Natural killer cell (primary cell): ENCODE measurements at regions not wholly inside any gene's neighbourhood (a gene's known extent, or its start where the extent isn't known, plus 50 kb on each side); places are given as distances from the start of the nearest gene placed in this dataset.
"Not testable (repeated sequence)": the region's sequence is repeated elsewhere in the genome, so short reads cannot be mapped to it uniquely, and the experiment has no call there.

Source experiments
- ATAC-seq, 3 donors: fragments of 150-1000 bp in 2 of 3; fragments of 200-7000 bp in 1 of 3; cut with Tn5 transposase; 1 replicate in 1 of 3; 2 replicates in 2 of 3; pipeline ENCODE4 v1.10.0; 2021; ENCODE audit warnings: mild to moderate bottlenecking in 2 of 3, moderate library complexity in 2 of 3
- DNase-seq, 2 donors: peaks; one replicate each; pipeline versions ENCODE4 v3.0.0 to v3.0.0-alpha.2; 2013 to 2021; ENCODE audit warnings: mixed read lengths in 1 of 2
- H3K27ac ChIP-seq: one replicate; pipeline ENCODE4 v1.5.1; 2013; ENCODE audit warnings: mild to moderate bottlenecking, low read length
- H3K27me3 ChIP-seq: one replicate; pipeline ENCODE4 v1.6.1; 2013; ENCODE audit warnings: low read length; ENCODE audit not compliant: control insufficient read depth, insufficient read depth
- H3K36me3 ChIP-seq: one replicate; pipeline ENCODE4 v1.6.1; 2013; ENCODE audit warnings: low read length; ENCODE audit not compliant: control insufficient read depth, insufficient read depth
- H3K4me1 ChIP-seq: one replicate; pipeline ENCODE4 v1.6.1; 2013; ENCODE audit warnings: low read length; ENCODE audit not compliant: control insufficient read depth, insufficient read depth
- H3K4me3 ChIP-seq: one replicate; pipeline ENCODE4 v1.5.1; 2013; ENCODE audit warnings: low read length
- H3K9me3 ChIP-seq: one replicate; pipeline ENCODE4 v1.6.1; 2013; ENCODE audit warnings: low read length; ENCODE audit not compliant: control insufficient read depth, insufficient read depth
- H3K27ac Mint-ChIP-seq, 2 donors: one replicate each; pipeline ENCODE4 v1.8.0; 2022; ENCODE audit warnings: mild to moderate bottlenecking in 2 of 2, mixed read lengths in 2 of 2, moderate library complexity in 1 of 2
- H3K27me3 Mint-ChIP-seq, 2 donors: one replicate each; pipeline ENCODE4 v1.8.0; 2022; ENCODE audit warnings: low read depth in 2 of 2, mixed read lengths in 2 of 2
- H3K36me3 Mint-ChIP-seq: one replicate; pipeline ENCODE4 v1.8.0; 2022; ENCODE audit warnings: mixed read lengths
- H3K4me1 Mint-ChIP-seq, 2 donors: one replicate each; pipeline ENCODE4 v1.8.0; 2022; ENCODE audit warnings: mixed read lengths in 2 of 2
- H3K4me3 Mint-ChIP-seq: one replicate; pipeline ENCODE4 v1.8.0; 2022; ENCODE audit warnings: mild to moderate bottlenecking, moderate library complexity, mixed read lengths
- H3K9me3 Mint-ChIP-seq, 2 donors: one replicate each; pipeline ENCODE4 v1.8.0; 2022; ENCODE audit warnings: mixed read lengths in 2 of 2
- WGBS: methylation state at CpG from one replicate; pipeline ENCODE4 v1.1.7; 2013; ENCODE audit warnings: missing lambda C conversion rate; ENCODE audit not compliant: insufficient coverage; 5-methylcytosine and 5-hydroxymethylcytosine counted together
- intact Hi-C: fragments of 100-400 bp; cut with micrococcal nuclease; formaldehyde crosslinking; loops from one replicate; pipeline ENCODE4 v1.14.2; 2022
- TF ChIP-seq, protein P1 (sequence below): fragments of 200-600 bp; IDR thresholded peaks from one replicate; pipeline ENCODE4 v1.8.0; 2022; ENCODE audit warnings: antibody characterized with exemption

- Mint-ChIP-seq H3K4me3 (no peak overlapping the region), H3K27ac (no peak overlapping the region), H3K27me3 (no peaks in the 10 kb centered on the region), H3K4me1 (no peaks in the 10 kb centered on the region), H3K9me3 (peaks cover 4 to 12% of the 10 kb centered on the region in 2 donors), H3K36me3 (no peaks in the 10 kb centered on the region)
- WGBS: 100% methylated on average over 1 of the region's 2 CpGs
- Histone ChIP-seq H3K27me3 (no peaks in the 10 kb centered on the region), H3K27ac (no peak overlapping the region), H3K4me3 (no peak overlapping the region), H3K36me3 (no peaks in the 10 kb centered on the region), H3K4me1 (no peaks in the 10 kb centered on the region), H3K9me3 (no peaks in the 10 kb centered on the region)
- intact Hi-C loops: no loop called here
- ATAC-seq (no peak), DNase-seq (no peak)
- TF ChIP-seq, protein P1, sequence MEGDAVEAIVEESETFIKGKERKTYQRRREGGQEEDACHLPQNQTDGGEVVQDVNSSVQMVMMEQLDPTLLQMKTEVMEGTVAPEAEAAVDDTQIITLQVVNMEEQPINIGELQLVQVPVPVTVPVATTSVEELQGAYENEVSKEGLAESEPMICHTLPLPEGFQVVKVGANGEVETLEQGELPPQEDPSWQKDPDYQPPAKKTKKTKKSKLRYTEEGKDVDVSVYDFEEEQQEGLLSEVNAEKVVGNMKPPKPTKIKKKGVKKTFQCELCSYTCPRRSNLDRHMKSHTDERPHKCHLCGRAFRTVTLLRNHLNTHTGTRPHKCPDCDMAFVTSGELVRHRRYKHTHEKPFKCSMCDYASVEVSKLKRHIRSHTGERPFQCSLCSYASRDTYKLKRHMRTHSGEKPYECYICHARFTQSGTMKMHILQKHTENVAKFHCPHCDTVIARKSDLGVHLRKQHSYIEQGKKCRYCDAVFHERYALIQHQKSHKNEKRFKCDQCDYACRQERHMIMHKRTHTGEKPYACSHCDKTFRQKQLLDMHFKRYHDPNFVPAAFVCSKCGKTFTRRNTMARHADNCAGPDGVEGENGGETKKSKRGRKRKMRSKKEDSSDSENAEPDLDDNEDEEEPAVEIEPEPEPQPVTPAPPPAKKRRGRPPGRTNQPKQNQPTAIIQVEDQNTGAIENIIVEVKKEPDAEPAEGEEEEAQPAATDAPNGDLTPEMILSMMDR: no peak
Measured at GRCh38 chr4:130027973-130028372, 932.0 kb downstream of the C4orf33 start.

GRCh38 chr4:130028552-130028951 is 932.6 kb downstream of the C4orf33 start:
- Histone ChIP-seq H3K9me3 (no peaks in the 10 kb centered on the region), H3K4me1 (no peaks in the 10 kb centered on the region), H3K27me3 (no peaks in the 10 kb centered on the region), H3K4me3 (no peak overlapping the region), H3K36me3 (no peaks in the 10 kb centered on the region), H3K27ac (no peak overlapping the region)
- ATAC-seq: no peak
- Mint-ChIP-seq H3K9me3 (peaks cover 4 to 15% of the 10 kb centered on the region in 2 donors), H3K27ac (no peak overlapping the region), H3K4me1 (no peaks in the 10 kb centered on the region), H3K36me3 (no peaks in the 10 kb centered on the region), H3K4me3 (no peak overlapping the region), H3K27me3 (no peaks in the 10 kb centered on the region)
- TF ChIP-seq, protein P1: no peak
- DNase-seq: no peak
- WGBS: 2% methylated on average over 3 of the region's 3 CpGs
- intact Hi-C loops: no loop called here

DNA sequence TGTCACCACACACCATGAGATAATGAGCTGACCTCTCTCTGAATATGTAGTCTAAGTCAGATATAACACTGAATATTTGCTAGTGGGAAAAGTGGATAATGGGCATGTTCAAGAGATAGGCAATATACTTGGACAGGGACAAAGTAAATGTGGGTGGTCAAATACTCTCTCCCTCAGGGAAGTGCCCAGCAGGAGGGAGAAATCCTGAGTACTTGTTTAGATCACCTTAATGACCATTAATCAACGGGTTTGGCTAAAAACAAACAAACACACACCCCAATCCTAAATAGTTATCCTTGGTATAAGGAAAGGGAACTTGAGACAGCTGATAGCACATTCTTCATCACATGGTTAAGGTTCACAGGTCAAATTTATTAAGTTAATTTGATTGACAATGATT is 933.5 kb downstream of the C4orf33 start:
- Mint-ChIP-seq H3K36me3 (no peaks in the 10 kb centered on the region), H3K27me3 (no peaks in the 10 kb centered on the region), H3K4me3 (no peak overlapping the region), H3K27ac (no peak overlapping the region), H3K4me1 (no peaks in the 10 kb centered on the region), H3K9me3 (peaks cover 4 to 15% of the 10 kb centered on the region in 2 donors)
- TF ChIP-seq, protein P1: no peak
- no peaks in the 10 kb centered on the region for H3K4me1 ChIP-seq
- no peaks in the 10 kb centered on the region for H3K36me3 ChIP-seq
- no peak for DNase-seq
- no CpG with 5 or more reads among the region's 1 CpG for WGBS
- no peak for ATAC-seq
- intact Hi-C loops: no loop called here
- no peaks in the 10 kb centered on the region for H3K27me3 ChIP-seq
- H3K27ac ChIP-seq: no peak overlapping the region
- no peaks in the 10 kb centered on the region for H3K9me3 ChIP-seq
- H3K4me3 ChIP-seq: no peak overlapping the region

DNA sequence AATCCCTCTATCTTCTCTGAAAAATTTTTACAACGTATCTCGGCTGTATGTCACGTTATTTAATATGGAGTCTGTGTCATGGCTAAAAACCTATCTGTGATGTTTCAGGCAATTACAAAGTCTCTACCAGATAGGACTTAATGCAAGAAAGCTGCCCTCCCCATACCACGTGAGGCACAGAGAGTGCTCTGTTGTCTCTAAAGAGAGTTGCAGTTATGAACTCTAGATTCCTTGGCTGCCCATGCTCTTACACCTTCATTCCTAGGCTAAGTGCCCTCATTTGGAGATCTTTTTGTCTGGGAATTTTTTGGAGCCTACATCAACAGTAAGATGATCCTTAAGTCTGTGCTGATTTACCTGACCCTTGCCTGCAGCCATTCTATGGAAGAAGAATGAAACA is 935.9 kb downstream of the C4orf33 start:
- intact Hi-C loops: no loop called here
- Mint-ChIP-seq H3K27ac (no peak overlapping the region), H3K27me3 (no peaks in the 10 kb centered on the region), H3K36me3 (no peaks in the 10 kb centered on the region), H3K9me3 (peaks cover 7 to 13% of the 10 kb centered on the region in 2 donors), H3K4me1 (no peaks in the 10 kb centered on the region), H3K4me3 (no peak overlapping the region)
- Histone ChIP-seq H3K27me3 (no peaks in the 10 kb centered on the region), H3K36me3 (no peaks in the 10 kb centered on the region), H3K4me1 (no peaks in the 10 kb centered on the region), H3K9me3 (no peaks in the 10 kb centered on the region), H3K27ac (no peak overlapping the region), H3K4me3 (no peak overlapping the region)
- DNase-seq: no peak
- WGBS: 100% methylated on average over 4 of the region's 4 CpGs
- TF ChIP-seq, protein P1: no peak
- ATAC-seq: no peak

- peaks cover 7 to 13% of the 10 kb centered on the region in 2 donors for H3K9me3 Mint-ChIP-seq
- H3K27me3 Mint-ChIP-seq, H3K36me3 Mint-ChIP-seq, H3K27ac Mint-ChIP-seq, H3K4me3 Mint-ChIP-seq, H3K4me3 ChIP-seq, H3K4me1 ChIP-seq, H3K9me3 ChIP-seq, ATAC-seq, H3K4me1 Mint-ChIP-seq, intact Hi-C loops, H3K27ac ChIP-seq, H3K27me3 ChIP-seq, H3K36me3 ChIP-seq, DNase-seq: not testable (repeated sequence)
- 96% methylated on average over 6 of the region's 7 CpGs for WGBS
Measured at GRCh38 chr4:130033657-130034056, 937.7 kb downstream of the C4orf33 start.
